Activated CD4-positive, alpha-beta T cell treated with anti-CD3 and anti-CD28 coated beads for 48 hours (primary cell): ENCODE measurements at regions not wholly inside any gene's neighbourhood (a gene's known extent, or its start where the extent isn't known, plus 50 kb on each side); places are given as distances from the start of the nearest gene placed in this dataset.
"Not testable (repeated sequence)": the region's sequence is repeated elsewhere in the genome, so short reads cannot be mapped to it uniquely, and the experiment has no call there.

Source experiments
- DNase-seq: peaks from one replicate; pipeline ENCODE4 v3.0.0-alpha.2; 2020

GRCh38 chr13:33418224-33418953, 132.8 kb upstream of the STARD13 start:
- DNase-seq = not testable (repeated sequence)

GRCh38 chr13:33420117-33420516, 134.6 kb upstream of the STARD13 start:
- not testable (repeated sequence) for DNase-seq

GRCh38 chr13:33426131-33426530, 140.6 kb upstream of the STARD13 start:
- no peak for DNase-seq

- DNase-seq = no peak
These were observed 147.8 kb upstream of the STARD13 start for GRCh38 chr13:33433316-33433715.

- no peak for DNase-seq
These were observed 149.1 kb upstream of the STARD13 start for GRCh38 chr13:33434676-33435075.

GRCh38 chr13:33435207-33435606, 149.7 kb upstream of the STARD13 start:
- no peak for DNase-seq

- no peak for DNase-seq
These were observed 153.4 kb upstream of the STARD13 start for GRCh38 chr13:33438918-33439317.

GRCh38 chr13:33441015-33441414, 155.5 kb upstream of the STARD13 start:
- DNase-seq = no peak

- no peak for DNase-seq
These were observed 159.5 kb upstream of the STARD13 start for GRCh38 chr13:33445024-33445423.

- no peak for DNase-seq
These were observed 159.9 kb upstream of the STARD13 start for GRCh38 chr13:33445476-33445875.

- no peak for DNase-seq
These were observed 161.5 kb upstream of the STARD13 start for GRCh38 chr13:33446821-33447725.

GRCh38 chr13:33448889-33449288, 163.3 kb upstream of the STARD13 start:
- no peak for DNase-seq

GRCh38 chr13:33450956-33451709, 165.6 kb upstream of the STARD13 start:
- DNase-seq = no peak

GRCh38 chr13:33452873-33453517, 167.4 kb upstream of the STARD13 start:
- no peak for DNase-seq

GRCh38 chr13:33453936-33454335, 168.4 kb upstream of the STARD13 start:
- no peak for DNase-seq

- DNase-seq = no peak
These were observed 169.5 kb upstream of the STARD13 start for GRCh38 chr13:33454844-33455705.

- DNase-seq = no peak
These were observed 174.1 kb upstream of the STARD13 start for GRCh38 chr13:33459702-33460101.

- DNase-seq = no peak
These were observed 176.6 kb upstream of the STARD13 start for GRCh38 chr13:33462109-33462508.

GRCh38 chr13:33464345-33464744, 178.8 kb upstream of the STARD13 start:
- DNase-seq = no peak

GRCh38 chr13:33466262-33466661, 180.7 kb upstream of the STARD13 start:
- DNase-seq = no peak

GRCh38 chr13:33467556-33467955, 182.0 kb upstream of the STARD13 start:
- DNase-seq = no peak

GRCh38 chr13:33471204-33471603, 185.6 kb upstream of the STARD13 start:
- no peak for DNase-seq
